Keratinocyte (primary cell): ENCODE measurements at regions not wholly inside any gene's neighbourhood (a gene's known extent, or its start where the extent isn't known, plus 50 kb on each side); places are given as distances from the start of the nearest gene placed in this dataset.

Source experiments
- DNase-seq: peaks from one replicate; pipeline ENCODE4 v3.0.0-alpha.2; 2011; ENCODE audit warnings: low read depth, missing footprints, low spot score
- FAIRE-seq: peaks from 2 replicates; lab custom pipeline; 2011; peaks lifted over from hg19 to GRCh38; lab: Jason Lieb, UNC
- H2AFZ ChIP-seq: 2 replicates; pipeline ENCODE4 v1.6.0; 2012; ENCODE audit warnings: low read length, control low read depth, inconsistent platforms; ENCODE audit not compliant: control insufficient read depth
- H3K27ac ChIP-seq: 2 replicates; pipeline ENCODE4 v1.5.1; 2011; ENCODE audit warnings: low read length; ENCODE audit not compliant: control insufficient read depth, insufficient read depth
- H3K27me3 ChIP-seq: 3 replicates; pipeline ENCODE4 v1.6.0; 2011; ENCODE audit warnings: low read length; ENCODE audit not compliant: control insufficient read depth, insufficient read depth; ENCODE audit errors: extremely low read depth
- H3K36me3 ChIP-seq, 2 experiments: 2 replicates in 1 of 2; 3 replicates in 1 of 2; pipeline ENCODE4 v1.5.1; 2011; ENCODE audit warnings: low read length in 2 of 2, mild to moderate bottlenecking in 1 of 2; ENCODE audit not compliant: control insufficient read depth in 2 of 2, insufficient read depth in 2 of 2; ENCODE audit errors: extremely low read depth in 1 of 2
- H3K4me1 ChIP-seq: 3 replicates; pipeline ENCODE4 v1.5.1; 2011; ENCODE audit warnings: low read length; ENCODE audit not compliant: control insufficient read depth, insufficient read depth; ENCODE audit errors: extremely low read depth
- H3K4me2 ChIP-seq: 3 replicates; pipeline ENCODE4 v1.6.0; 2011; ENCODE audit warnings: low read depth, low read length; ENCODE audit not compliant: control insufficient read depth, insufficient read depth; ENCODE audit errors: extremely low read depth
- H3K4me3 ChIP-seq, 3 experiments: fragments of 200-600 bp in 1 of 3; sonication (generic) in 1 of 3; 2 replicates in 2 of 3; 3 replicates in 1 of 3; pipeline ENCODE4 v1.5.1; 2011 to 2016; ENCODE audit warnings: low read length in 3 of 3, mild to moderate bottlenecking in 3 of 3, control low read depth in 2 of 3, inconsistent platforms in 1 of 3, low read depth in 1 of 3, mixed read lengths in 1 of 3, mixed run types in 1 of 3, moderate library complexity in 1 of 3; ENCODE audit not compliant: control insufficient read depth in 2 of 3, insufficient read depth in 2 of 3; ENCODE audit errors: extremely low read depth in 1 of 3
- H3K79me2 ChIP-seq: 2 replicates; pipeline ENCODE4 v1.6.0; 2012; ENCODE audit warnings: low read length; ENCODE audit not compliant: control insufficient read depth, insufficient read depth
- H3K9ac ChIP-seq: 3 replicates; pipeline ENCODE4 v1.6.0; 2011; ENCODE audit warnings: low read length; ENCODE audit not compliant: control insufficient read depth, insufficient read depth; ENCODE audit errors: extremely low read depth
- H3K9me1 ChIP-seq: 3 replicates; pipeline ENCODE4 v1.6.0; 2011; ENCODE audit warnings: low read length; ENCODE audit not compliant: control insufficient read depth, insufficient read depth; ENCODE audit errors: extremely low read depth
- H3K9me3 ChIP-seq: 2 replicates; pipeline ENCODE4 v1.5.1; 2012; ENCODE audit warnings: low read depth, low read length; ENCODE audit not compliant: control insufficient read depth
- H4K20me1 ChIP-seq: 3 replicates; pipeline ENCODE4 v1.6.0; 2011; ENCODE audit warnings: low read length; ENCODE audit not compliant: control insufficient read depth, insufficient read depth; ENCODE audit errors: extremely low read depth
- EZH2 ChIP-seq: IDR thresholded peaks from one replicate; pipeline ENCODE4 v1.6.1; 2012; ENCODE audit warnings: inconsistent platforms, mild to moderate bottlenecking, low read length, moderate library complexity
- dilution Hi-C: fragments of 300-500 bp; cut with MboI; formaldehyde crosslinking; loops from one replicate; pipeline ENCODE4 v1.7.0; 2020; ENCODE audit warnings: low sequenced_read_pairs; ENCODE audit not compliant: extremely low pct_ligation_motif_present
- TF ChIP-seq, protein P1 (sequence below), 3 experiments: IDR thresholded peaks in 1 of 3; conservative IDR thresholded peaks in 1 of 3; optimal IDR thresholded peaks in 1 of 3; 2 replicates in 2 of 3; 3 replicates in 1 of 3; pipeline versions ENCODE3 to v1.5.1; 2011; ENCODE audit warnings: low read length in 3 of 3, mild to moderate bottlenecking in 3 of 3, moderate library complexity in 2 of 3, control low read depth in 1 of 3, inconsistent platforms in 1 of 3; ENCODE audit not compliant: insufficient read depth in 2 of 3; ENCODE audit errors: extremely low read depth in 1 of 3

DNA sequence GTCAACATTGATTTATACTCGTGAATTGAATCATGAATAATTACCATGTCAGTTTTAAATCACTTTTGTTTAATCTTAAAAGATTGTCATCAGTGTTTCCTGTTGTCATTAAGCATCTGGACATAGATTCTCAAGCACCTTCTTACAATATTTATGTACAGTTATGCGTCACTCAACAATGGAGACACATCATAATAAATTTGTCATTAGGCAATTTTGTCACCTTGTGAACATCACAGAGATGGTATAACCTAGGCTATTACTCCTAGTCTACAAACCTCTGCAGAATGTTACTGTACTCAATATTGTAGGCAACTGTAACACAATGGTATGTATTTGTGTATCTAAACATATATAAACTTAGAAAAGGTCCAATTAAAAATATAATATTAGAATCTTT lies 2130.9 kb upstream of the PCDH20 start:
- dilution Hi-C loops, result no loop called here
- Histone ChIP-seq H3K9ac (no peak overlapping the region), H3K4me1 (no peaks in the 10 kb centered on the region), H3K4me3 (no peak overlapping the region), H2AFZ (no peak overlapping the region), H4K20me1 (no peaks in the 10 kb centered on the region), H3K36me3 (no peaks in the 10 kb centered on the region), H3K27me3 (no peaks in the 10 kb centered on the region), H3K9me3 (peaks cover 2% of the 10 kb centered on the region), H3K79me2 (no peaks in the 10 kb centered on the region), H3K27ac (no peak overlapping the region), H3K9me1 (no peaks in the 10 kb centered on the region), H3K4me2 (no peak overlapping the region)
- FAIRE-seq (no peak), DNase-seq (no peak)
- TF ChIP-seq, protein P1, sequence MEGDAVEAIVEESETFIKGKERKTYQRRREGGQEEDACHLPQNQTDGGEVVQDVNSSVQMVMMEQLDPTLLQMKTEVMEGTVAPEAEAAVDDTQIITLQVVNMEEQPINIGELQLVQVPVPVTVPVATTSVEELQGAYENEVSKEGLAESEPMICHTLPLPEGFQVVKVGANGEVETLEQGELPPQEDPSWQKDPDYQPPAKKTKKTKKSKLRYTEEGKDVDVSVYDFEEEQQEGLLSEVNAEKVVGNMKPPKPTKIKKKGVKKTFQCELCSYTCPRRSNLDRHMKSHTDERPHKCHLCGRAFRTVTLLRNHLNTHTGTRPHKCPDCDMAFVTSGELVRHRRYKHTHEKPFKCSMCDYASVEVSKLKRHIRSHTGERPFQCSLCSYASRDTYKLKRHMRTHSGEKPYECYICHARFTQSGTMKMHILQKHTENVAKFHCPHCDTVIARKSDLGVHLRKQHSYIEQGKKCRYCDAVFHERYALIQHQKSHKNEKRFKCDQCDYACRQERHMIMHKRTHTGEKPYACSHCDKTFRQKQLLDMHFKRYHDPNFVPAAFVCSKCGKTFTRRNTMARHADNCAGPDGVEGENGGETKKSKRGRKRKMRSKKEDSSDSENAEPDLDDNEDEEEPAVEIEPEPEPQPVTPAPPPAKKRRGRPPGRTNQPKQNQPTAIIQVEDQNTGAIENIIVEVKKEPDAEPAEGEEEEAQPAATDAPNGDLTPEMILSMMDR (optimal IDR thresholded peaks at IDR 0.05 in 1 of 3, IDR thresholded peaks at IDR 0.05 in 1 of 3, conservative IDR thresholded peaks at IDR 0.05 in 1 of 3; ENCODE audit: extremely low read depth in 1 of 3, insufficient read depth in 2 of 3, low read length in 3 of 3), result no peak
- no peak for TF ChIP-seq EZH2

DNA sequence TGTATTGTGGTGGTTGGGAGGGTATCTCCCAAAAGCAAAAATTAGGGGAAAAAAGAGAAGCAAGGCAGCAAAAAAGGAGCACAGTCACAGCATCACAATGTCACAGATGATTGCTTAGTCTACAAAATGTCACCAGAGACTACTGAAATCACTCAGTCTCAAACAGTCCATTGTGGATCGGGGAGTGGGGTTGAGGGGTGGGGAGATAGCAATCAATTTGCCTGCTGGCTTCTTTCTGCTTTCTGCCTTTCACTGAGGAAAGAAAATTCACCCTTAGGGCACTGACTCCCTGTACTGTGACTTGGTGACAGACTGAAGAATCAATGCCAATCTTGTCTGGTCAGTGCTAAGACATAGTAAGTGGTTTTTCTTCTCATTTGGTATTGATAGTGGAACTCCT lies 2127.1 kb upstream of the PCDH20 start:
- no peak overlapping the region for H3K27ac ChIP-seq
- H3K4me1 ChIP-seq, result no peaks in the 10 kb centered on the region
- H3K9me1 ChIP-seq, result no peaks in the 10 kb centered on the region
- H3K9me3 ChIP-seq, result peaks cover 2% of the 10 kb centered on the region
- H3K4me3 ChIP-seq, result no peak overlapping the region
- H3K36me3 ChIP-seq, result no peaks in the 10 kb centered on the region
- H2AFZ ChIP-seq, result no peak overlapping the region
- dilution Hi-C loops, result no loop called here
- TF ChIP-seq, protein P1 (optimal IDR thresholded peaks at IDR 0.05 in 1 of 3, IDR thresholded peaks at IDR 0.05 in 1 of 3, conservative IDR thresholded peaks at IDR 0.05 in 1 of 3; ENCODE audit: extremely low read depth in 1 of 3, insufficient read depth in 2 of 3, low read length in 3 of 3), result no peak
- no peak for TF ChIP-seq EZH2
- no peak overlapping the region for H3K9ac ChIP-seq
- H4K20me1 ChIP-seq, result no peaks in the 10 kb centered on the region
- H3K4me2 ChIP-seq, result no peak overlapping the region
- H3K79me2 ChIP-seq, result no peaks in the 10 kb centered on the region
- DNase-seq, result no peak
- no peaks in the 10 kb centered on the region for H3K27me3 ChIP-seq
- FAIRE-seq, result no peak
